A549 (cell line): ENCODE measurements at regions not wholly inside any gene's neighbourhood (a gene's known extent, or its start where the extent isn't known, plus 50 kb on each side); places are given as distances from the start of the nearest gene placed in this dataset.

ENCODE experiments used
- ATAC-seq, 2 experiments: fragments of 200-7000 bp in 1 of 2; fragments of >200 bp in 1 of 2; cut with Nextera tagmentation in 1 of 2; cut with Tn5 transposase in 1 of 2; 3 replicates each; pipeline versions ENCODE4 v1.8.0 to v1.9.1; 2018 to 2020; ENCODE audit warnings: mild to moderate bottlenecking in 1 of 2, moderate library complexity in 1 of 2
- CTCF ChIA-PET: fragments of 300-600 bp; sonication (Branson Sonifier 250); formaldehyde crosslinking; extraction: SDS; loops from one replicate; lab custom pipeline; 2021; ENCODE audit warnings: antibody characterized with exemption, inconsistent platforms; lab: Yijun Ruan, JAX
- POLR2A ChIA-PET: fragments of 350-600 bp; formaldehyde crosslinking; extraction: SDS; loops from one replicate; lab custom pipeline; 2021; ENCODE audit warnings: antibody characterized with exemption, inconsistent platforms; lab: Yijun Ruan, JAX
- DNase-seq, 2 experiments: peaks; one replicate each; pipeline versions ENCODE4 v3.0.0 to v3.0.0-alpha.2; 2011 to 2016; ENCODE audit warnings: low read depth in 1 of 2, low spot score in 1 of 2
- FAIRE-seq: peaks from 2 replicates; lab custom pipeline; 2011; peaks lifted over from hg19 to GRCh38; lab: Jason Lieb, UNC
- H3K27ac ChIP-seq, 2 experiments: fragments of >200 bp; sonication (Bioruptor Twin); formaldehyde crosslinking; 3 replicates each; pipeline ENCODE4 v1.5.1; 2016 to 2017
- H3K4me1 ChIP-seq: fragments of >200 bp; sonication (Bioruptor Twin); formaldehyde crosslinking; 3 replicates; pipeline ENCODE4 v1.6.1; 2016
- H3K4me2 ChIP-seq: fragments of >200 bp; sonication (Bioruptor Twin); formaldehyde crosslinking; 3 replicates; pipeline ENCODE4 v1.6.1; 2016
- H3K4me3 ChIP-seq: fragments of >200 bp; sonication (Bioruptor Twin); formaldehyde crosslinking; 3 replicates; pipeline ENCODE4 v1.5.1; 2016
- H3K9me3 ChIP-seq: fragments of >200 bp; sonication (Bioruptor Twin); formaldehyde crosslinking; 3 replicates; pipeline ENCODE4 v1.6.1; 2016
- CHD4 ChIP-seq: fragments of 200-600 bp; sonication (generic); IDR thresholded peaks from 2 replicates; pipeline ENCODE4 v1.6.1; 2016; ENCODE audit warnings: antibody characterized with exemption, mild to moderate bottlenecking, borderline replicate concordance
- E2F6 ChIP-seq: IDR thresholded peaks from 2 replicates; pipeline ENCODE4 v1.6.1; 2012; ENCODE audit warnings: low read depth, borderline replicate concordance
- EP300 ChIP-seq, 2 experiments: fragments of >200 bp; sonication (Bioruptor Twin); formaldehyde crosslinking; IDR thresholded peaks; 2 replicates in 1 of 2; 3 replicates in 1 of 2; pipeline ENCODE4 v1.6.1; 2016 to 2017
- ESRRA ChIP-seq: fragments of 150-350 bp; IDR thresholded peaks from 2 replicates; pipeline ENCODE4 v1.6.1; 2014; ENCODE audit warnings: mild to moderate bottlenecking, low read length, borderline replicate concordance
- FOXS1 ChIP-seq: fragments of 250-450 bp; sonication (Bioruptor Pico); IDR thresholded peaks from 2 replicates; pipeline ENCODE4 v1.5.0; 2020; ENCODE audit warnings: mild to moderate bottlenecking, moderate library complexity
- HMGXB4 ChIP-seq: fragments of 250-450 bp; sonication (Bioruptor Pico); IDR thresholded peaks from 2 replicates; pipeline ENCODE4 v1.5.0; 2021; ENCODE audit warnings: mild to moderate bottlenecking, moderate library complexity, borderline replicate concordance
- HOXB5 ChIP-seq: fragments of 250-450 bp; sonication (Bioruptor Pico); IDR thresholded peaks from 2 replicates; pipeline ENCODE4 v1.5.0; 2020; ENCODE audit warnings: mild to moderate bottlenecking, moderate library complexity
- JUN ChIP-seq, 2 experiments: fragments of >200 bp; sonication (Bioruptor Twin); formaldehyde crosslinking; IDR thresholded peaks; 2 replicates in 1 of 2; 3 replicates in 1 of 2; pipeline ENCODE4 v1.6.1; 2016 to 2017
- MAFK ChIP-seq: fragments of 450-650 bp; IDR thresholded peaks from 2 replicates; pipeline ENCODE4 v1.6.1; 2014; ENCODE audit not compliant: partially characterized antibody
- NPAS2 ChIP-seq: fragments of 250-450 bp; sonication (Bioruptor Pico); IDR thresholded peaks from 2 replicates; pipeline ENCODE4 v1.8.0; 2022; ENCODE audit warnings: mild to moderate bottlenecking, moderate library complexity, borderline replicate concordance
- NR3C1 ChIP-seq: fragments of >200 bp; sonication (Bioruptor Twin); formaldehyde crosslinking; IDR thresholded peaks from 3 replicates; pipeline ENCODE4 v1.6.1; 2017
- POLR2A ChIP-seq: IDR thresholded peaks from 2 replicates; pipeline ENCODE4 v1.6.1; 2012; ENCODE audit warnings: mild to moderate bottlenecking, low read length
- RAD21 ChIP-seq, 2 experiments: fragments of >200 bp in 1 of 2; sonication (Bioruptor Twin) in 1 of 2; formaldehyde crosslinking in 1 of 2; IDR thresholded peaks in 1 of 2; conservative IDR thresholded peaks in 1 of 2; 2 replicates in 1 of 2; 3 replicates in 1 of 2; pipeline ENCODE4 v1.6.1; 2012 to 2018; ENCODE audit warnings: inconsistent platforms in 1 of 2
- REST ChIP-seq: fragments of 200-600 bp; sonication (generic); IDR thresholded peaks from 2 replicates; pipeline ENCODE4 v1.6.1; 2016; ENCODE audit warnings: antibody characterized with exemption, mild to moderate bottlenecking, moderate library complexity
- RFX5 ChIP-seq: fragments of 450-650 bp; IDR thresholded peaks from 2 replicates; pipeline ENCODE4 v1.7.1; 2014; ENCODE audit warnings: antibody characterized with exemption, mild to moderate bottlenecking, moderate library complexity
- RNF2 ChIP-seq: fragments of 200-600 bp; sonication (generic); IDR thresholded peaks from 2 replicates; pipeline ENCODE4 v1.6.1; 2016; ENCODE audit warnings: low read depth, mild to moderate bottlenecking, antibody characterized with exemption, moderate library complexity, borderline replicate concordance
- TFCP2L1 ChIP-seq: fragments of 250-450 bp; sonication (Bioruptor Pico); IDR thresholded peaks from 2 replicates; pipeline ENCODE4 v1.5.0; 2021; ENCODE audit warnings: mild to moderate bottlenecking
- TP53 ChIP-seq: fragments of 250-450 bp; sonication (Bioruptor Pico); IDR thresholded peaks from 2 replicates; pipeline ENCODE4 v1.5.0; 2021; ENCODE audit warnings: mild to moderate bottlenecking, moderate library complexity
- ZNF302 ChIP-seq: fragments of 250-450 bp; sonication (Bioruptor Pico); IDR thresholded peaks from 2 replicates; pipeline ENCODE4 v1.9.0; 2021; ENCODE audit warnings: inconsistent platforms, mild to moderate bottlenecking, moderate library complexity
- ZSCAN20 ChIP-seq: fragments of 250-450 bp; sonication (Bioruptor Pico); IDR thresholded peaks from 2 replicates; pipeline ENCODE4 v1.8.0; 2022; ENCODE audit warnings: mild to moderate bottlenecking, moderate library complexity
- WGBS: methylation state at CpG from one replicate; pipeline ENCODE4 v1.1.6; 2017; ENCODE audit errors: missing lambda C conversion rate; 5-methylcytosine and 5-hydroxymethylcytosine counted together
- TF ChIP-seq, protein P1 (sequence below): fragments of >200 bp; sonication (Bioruptor Twin); formaldehyde crosslinking; IDR thresholded peaks from 3 replicates; pipeline ENCODE4 v1.5.1; 2016
- TF ChIP-seq, protein P2 (sequence below): IDR thresholded peaks from 2 replicates; pipeline ENCODE4 v1.6.1; 2012
- TF ChIP-seq, protein P3 (sequence below): IDR thresholded peaks from 2 replicates; pipeline ENCODE4 v1.6.1; 2012

DNA sequence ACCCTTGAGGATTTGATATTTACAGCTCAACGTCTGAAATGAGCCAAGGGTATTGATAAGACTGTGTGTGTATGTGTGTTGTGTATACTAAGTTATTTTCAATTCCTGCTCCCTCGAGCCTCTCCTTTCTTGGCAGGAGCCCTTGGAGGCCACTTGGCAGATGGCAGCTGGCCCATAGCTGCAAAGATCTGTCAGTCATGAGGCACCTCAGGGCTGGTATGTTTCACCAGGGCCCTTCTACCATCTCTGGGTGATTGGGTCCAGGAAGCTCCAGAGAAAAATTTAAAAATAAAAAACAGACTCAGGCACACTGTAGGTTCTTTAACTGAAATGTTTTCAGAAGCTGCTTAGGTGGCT lies 355.7 kb downstream of the HAPSTR1 start:
- TF ChIP-seq, protein P1, sequence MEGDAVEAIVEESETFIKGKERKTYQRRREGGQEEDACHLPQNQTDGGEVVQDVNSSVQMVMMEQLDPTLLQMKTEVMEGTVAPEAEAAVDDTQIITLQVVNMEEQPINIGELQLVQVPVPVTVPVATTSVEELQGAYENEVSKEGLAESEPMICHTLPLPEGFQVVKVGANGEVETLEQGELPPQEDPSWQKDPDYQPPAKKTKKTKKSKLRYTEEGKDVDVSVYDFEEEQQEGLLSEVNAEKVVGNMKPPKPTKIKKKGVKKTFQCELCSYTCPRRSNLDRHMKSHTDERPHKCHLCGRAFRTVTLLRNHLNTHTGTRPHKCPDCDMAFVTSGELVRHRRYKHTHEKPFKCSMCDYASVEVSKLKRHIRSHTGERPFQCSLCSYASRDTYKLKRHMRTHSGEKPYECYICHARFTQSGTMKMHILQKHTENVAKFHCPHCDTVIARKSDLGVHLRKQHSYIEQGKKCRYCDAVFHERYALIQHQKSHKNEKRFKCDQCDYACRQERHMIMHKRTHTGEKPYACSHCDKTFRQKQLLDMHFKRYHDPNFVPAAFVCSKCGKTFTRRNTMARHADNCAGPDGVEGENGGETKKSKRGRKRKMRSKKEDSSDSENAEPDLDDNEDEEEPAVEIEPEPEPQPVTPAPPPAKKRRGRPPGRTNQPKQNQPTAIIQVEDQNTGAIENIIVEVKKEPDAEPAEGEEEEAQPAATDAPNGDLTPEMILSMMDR, result no peak
- TF ChIP-seq E2F6, result no peak
- TF ChIP-seq HMGXB4 (CRISPR knock-in tag), result no peak
- TF ChIP-seq REST, result no peak
- TF ChIP-seq NPAS2 (CRISPR knock-in tag), result no peak
- no peak for TF ChIP-seq TP53
- no peak for TF ChIP-seq CHD4
- TF ChIP-seq ZSCAN20, result no peak
- no peak for TF ChIP-seq RFX5
- TF ChIP-seq POLR2A, result no peak
- TF ChIP-seq RNF2, result no peak
- no peak for TF ChIP-seq HOXB5 (CRISPR knock-in tag)
- no peak for TF ChIP-seq TFCP2L1 (CRISPR knock-in tag)
- H3K4me3 ChIP-seq, result no peak overlapping the region
- 0% methylated on average over 2 of the region's 2 CpGs for WGBS
- H3K4me2 ChIP-seq, result no peak overlapping the region
- POLR2A ChIA-PET, result no interaction called here
- H3K9me3 ChIP-seq, result no peaks in the 10 kb centered on the region
- no peaks in the 10 kb centered on the region for H3K4me1 ChIP-seq
- DNase-seq (no peak), FAIRE-seq (no peak), ATAC-seq (no peak)
- H3K27ac ChIP-seq, result no peak overlapping the region
- CTCF ChIA-PET, result no interaction called here

GRCh38 chr16:9447699-9448098 lies 356.3 kb downstream of the HAPSTR1 start:
- no peak for ATAC-seq
- Histone ChIP-seq H3K9me3 (no peaks in the 10 kb centered on the region), H3K27ac (no peak overlapping the region), H3K4me2 (no peak overlapping the region), H3K4me3 (no peak overlapping the region), H3K4me1 (no peaks in the 10 kb centered on the region)
- WGBS, result 1% methylated on average over 4 of the region's 4 CpGs
- DNase-seq, result no peak
- CTCF ChIA-PET, result interaction anchor here (1.3 kb wide), 1 partner anchor 10 kb away, joined by 3 read pairs; no protein-coding TSS in a partner anchor
- TF ChIP-seq RAD21 (conservative IDR thresholded peaks at IDR 0.05 in 1 of 2, IDR thresholded peaks at IDR 0.05 in 1 of 2) (no peak), TFCP2L1 (CRISPR knock-in tag) (no peak), RFX5 (no peak), ZNF302 (CRISPR knock-in tag) (no peak), NR3C1 (no peak), MAFK (no peak), HOXB5 (CRISPR knock-in tag) (no peak), EP300 (IDR thresholded peaks at IDR 0.05) (no peak), TP53 (no peak), ESRRA (no peak), FOXS1 (CRISPR knock-in tag) (no peak), JUN (IDR thresholded peaks at IDR 0.05) (no peak), NPAS2 (CRISPR knock-in tag) (no peak)
- TF ChIP-seq, protein P1, result no peak
- TF ChIP-seq, protein P2, sequence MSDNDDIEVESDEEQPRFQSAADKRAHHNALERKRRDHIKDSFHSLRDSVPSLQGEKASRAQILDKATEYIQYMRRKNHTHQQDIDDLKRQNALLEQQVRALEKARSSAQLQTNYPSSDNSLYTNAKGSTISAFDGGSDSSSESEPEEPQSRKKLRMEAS, result no peak
- TF ChIP-seq, protein P3, sequence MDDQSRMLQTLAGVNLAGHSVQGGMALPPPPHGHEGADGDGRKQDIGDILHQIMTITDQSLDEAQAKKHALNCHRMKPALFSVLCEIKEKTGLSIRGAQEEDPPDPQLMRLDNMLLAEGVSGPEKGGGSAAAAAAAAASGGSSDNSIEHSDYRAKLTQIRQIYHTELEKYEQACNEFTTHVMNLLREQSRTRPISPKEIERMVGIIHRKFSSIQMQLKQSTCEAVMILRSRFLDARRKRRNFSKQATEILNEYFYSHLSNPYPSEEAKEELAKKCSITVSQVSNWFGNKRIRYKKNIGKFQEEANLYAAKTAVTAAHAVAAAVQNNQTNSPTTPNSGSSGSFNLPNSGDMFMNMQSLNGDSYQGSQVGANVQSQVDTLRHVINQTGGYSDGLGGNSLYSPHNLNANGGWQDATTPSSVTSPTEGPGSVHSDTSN, result no peak
- POLR2A ChIA-PET, result no interaction called here
- no peak for FAIRE-seq
